ENCODE measurements at regions not wholly inside any gene's neighbourhood (a gene's known extent, or its start where the extent isn't known, plus 50 kb on each side); places are given as distances from the start of the nearest gene placed in this dataset.

DNA sequence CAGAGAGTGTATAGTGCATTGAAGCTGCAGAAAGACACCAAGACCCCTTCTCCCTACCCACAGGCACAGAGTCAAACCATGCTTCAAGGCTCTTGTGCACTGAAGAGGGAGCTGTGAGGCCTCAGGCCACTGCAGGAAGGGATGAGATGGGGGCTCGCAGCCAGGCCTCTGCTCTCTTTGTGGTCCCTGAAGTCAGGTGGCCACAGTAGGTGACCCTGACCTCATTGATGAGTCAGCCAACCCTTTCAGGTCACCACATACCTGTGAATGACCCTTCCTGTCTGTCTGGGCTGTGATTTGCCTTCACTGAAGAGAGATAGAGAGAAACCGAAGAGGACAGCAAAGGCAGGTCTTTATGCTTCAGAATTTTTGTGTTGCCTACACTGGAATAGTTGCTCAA lies 372.1 kb downstream of the ACTL7B start:
- TF ChIP-seq CTCF (IDR thresholded peaks at IDR 0.05) (no peak), POLR2A (IDR thresholded peaks at IDR 0.05) (no peak), EP300 (IDR thresholded peaks at IDR 0.05) (no peak)
